Neural cell (in vitro differentiated cells): ENCODE measurements at regions not wholly inside any gene's neighbourhood (a gene's known extent, or its start where the extent isn't known, plus 50 kb on each side); places are given as distances from the start of the nearest gene placed in this dataset.

Experiments used
- H2AFZ ChIP-seq: fragments of 200-600, 300-800 bp; sonication (generic), shearing (Covaris generic); 2 replicates; pipeline ENCODE4 v1.6.0; 2014; ENCODE audit warnings: low read depth, mild to moderate bottlenecking, antibody characterized with exemption, low read length, moderate library complexity
- H3F3A ChIP-seq: fragments of 200-600 bp; shearing (Covaris generic); 2 replicates; pipeline ENCODE4 v1.6.1; 2016; ENCODE audit warnings: mild to moderate bottlenecking, moderate library complexity, mixed read lengths, antibody characterized with exemption, low read length; ENCODE audit not compliant: insufficient read depth, poor library complexity, severe bottlenecking
- H3K27ac ChIP-seq: fragments of 200-600, 300-800 bp; sonication (generic), shearing (Covaris generic); 2 replicates; pipeline ENCODE4 v1.5.1; 2014; ENCODE audit warnings: mild to moderate bottlenecking, low read length, moderate library complexity
- H3K27me3 ChIP-seq: fragments of 300-800, 200-600 bp; sonication (generic), shearing (Covaris generic); 2 replicates; pipeline ENCODE4 v1.6.0; 2014; ENCODE audit warnings: mild to moderate bottlenecking, low read depth, low read length, moderate library complexity; ENCODE audit not compliant: insufficient read depth
- H3K36me3 ChIP-seq: fragments of 300-800, 200-600 bp; sonication (generic), shearing (Covaris generic); 2 replicates; pipeline ENCODE4 v1.5.1; 2014; ENCODE audit warnings: mild to moderate bottlenecking, antibody characterized with exemption, low read length, moderate library complexity; ENCODE audit not compliant: insufficient read depth
- H3K4me2 ChIP-seq: fragments of 300-800, 200-600 bp; sonication (generic), shearing (Covaris generic); 2 replicates; pipeline ENCODE4 v1.6.0; 2014; ENCODE audit warnings: mild to moderate bottlenecking, low read length
- H3K4me3 ChIP-seq: fragments of 300-800, 200-600 bp; sonication (generic), shearing (Covaris generic); 2 replicates; pipeline ENCODE4 v1.5.1; 2014; ENCODE audit warnings: mild to moderate bottlenecking, low read length, moderate library complexity
- H3K79me2 ChIP-seq: fragments of 200-600 bp; shearing (Covaris generic); replicated peaks from 2 replicates; pipeline ENCODE4 v1.6.0; 2014; ENCODE audit warnings: mild to moderate bottlenecking, low read length, moderate library complexity; ENCODE audit not compliant: insufficient read depth
- H3K9ac ChIP-seq: fragments of 300-800, 200-600 bp; sonication (generic), shearing (Covaris generic); 2 replicates; pipeline ENCODE4 v1.6.1; 2016; ENCODE audit warnings: mild to moderate bottlenecking, low read length, mixed read lengths
- H3K9me2 ChIP-seq: fragments of 200-600 bp; shearing (Covaris generic); 2 replicates; pipeline ENCODE4 v1.6.1; 2016; ENCODE audit warnings: mild to moderate bottlenecking, low read length, mixed read lengths; ENCODE audit not compliant: insufficient read depth
- H3K9me3 ChIP-seq: fragments of 200-600, 300-800 bp; sonication (generic), shearing (Covaris generic); 2 replicates; pipeline ENCODE4 v1.6.1; 2016; ENCODE audit warnings: mild to moderate bottlenecking, mixed run types, low read length, moderate library complexity, mixed read lengths
- H4K20me1 ChIP-seq: fragments of 200-600 bp; shearing (Covaris generic); 2 replicates; pipeline ENCODE4 v1.6.1; 2016; ENCODE audit warnings: mild to moderate bottlenecking, mixed run types; ENCODE audit not compliant: insufficient read depth
- CTCF ChIP-seq: fragments of 450-650 bp; IDR thresholded peaks from 2 replicates; pipeline ENCODE4 v1.5.1; 2014; ENCODE audit warnings: antibody characterized with exemption, mild to moderate bottlenecking, moderate library complexity; ENCODE audit not compliant: poor library complexity, severe bottlenecking
- EP300 ChIP-seq: fragments of 450-650 bp; conservative IDR thresholded peaks from 2 replicates; pipeline ENCODE4 v1.6.1; 2014; ENCODE audit warnings: antibody characterized with exemption, mild to moderate bottlenecking, moderate library complexity; ENCODE audit not compliant: poor library complexity, severe bottlenecking
- EZH2 ChIP-seq: fragments of 200-600, 300-800 bp; shearing (Covaris generic), sonication (generic); IDR thresholded peaks from 2 replicates; pipeline ENCODE4 v1.6.1; 2014; ENCODE audit warnings: antibody characterized with exemption, low read length, borderline replicate concordance, mild to moderate bottlenecking; ENCODE audit not compliant: insufficient read depth, poor library complexity, severe bottlenecking
- MXI1 ChIP-seq: fragments of 450-650 bp; conservative IDR thresholded peaks from 2 replicates; pipeline ENCODE4 v1.6.1; 2014; ENCODE audit warnings: antibody characterized with exemption, mild to moderate bottlenecking; ENCODE audit not compliant: poor library complexity, severe bottlenecking
- POLR2AphosphoS5 ChIP-seq: IDR thresholded peaks from 2 replicates; pipeline ENCODE4 v1.6.1; 2012
- RAD21 ChIP-seq: fragments of 450-650 bp; conservative IDR thresholded peaks from 2 replicates; pipeline ENCODE4 v1.6.1; 2014; ENCODE audit warnings: antibody characterized with exemption, mild to moderate bottlenecking, moderate library complexity
- REST ChIP-seq: IDR thresholded peaks from 2 replicates; pipeline ENCODE4 v1.6.1; 2012; ENCODE audit warnings: borderline replicate concordance
- SMC3 ChIP-seq: fragments of 450-650 bp; conservative IDR thresholded peaks from 2 replicates; pipeline ENCODE4 v1.6.1; 2014; ENCODE audit warnings: antibody characterized with exemption, mild to moderate bottlenecking, moderate library complexity; ENCODE audit not compliant: poor library complexity
- TAF1 ChIP-seq: IDR thresholded peaks from 2 replicates; pipeline ENCODE4 v1.6.1; 2012; ENCODE audit warnings: low read depth

- no peak overlapping the region for H2AFZ ChIP-seq
- H3K36me3 ChIP-seq, result no peaks in the 10 kb centered on the region
- no peaks in the 10 kb centered on the region for H3K9me2 ChIP-seq
- no peaks in the 10 kb centered on the region for H4K20me1 ChIP-seq
- no peak overlapping the region for H3K27ac ChIP-seq
- H3K9ac ChIP-seq, result no peak overlapping the region
- H3K4me3 ChIP-seq, result no peak overlapping the region
- H3F3A ChIP-seq, result no peaks in the 10 kb centered on the region
- H3K27me3 ChIP-seq, result no peaks in the 10 kb centered on the region
- no peaks in the 10 kb centered on the region for H3K79me2 ChIP-seq
- no peaks in the 10 kb centered on the region for H3K9me3 ChIP-seq
- TF ChIP-seq EP300 (peak; percentile 20), MXI1 (no peak)
- H3K4me2 ChIP-seq, result no peak overlapping the region
Measured at GRCh38 chr11:80315200-80315599, 874.4 kb upstream of the TENM4 start.

- no peak overlapping the region for H3K27ac ChIP-seq
- no peak overlapping the region for H3K4me3 ChIP-seq
- no peak overlapping the region for H2AFZ ChIP-seq
- H3K9ac ChIP-seq, result no peak overlapping the region
- no peaks in the 10 kb centered on the region for H3K27me3 ChIP-seq
- H3K79me2 ChIP-seq, result no peaks in the 10 kb centered on the region
- H3K4me2 ChIP-seq, result no peak overlapping the region
- no peaks in the 10 kb centered on the region for H3F3A ChIP-seq
- TF ChIP-seq CTCF, result no peak
- no peak for TF ChIP-seq RAD21
- TF ChIP-seq MXI1, result no peak
- TF ChIP-seq TAF1, result no peak
- TF ChIP-seq REST, result no peak
- no peak for TF ChIP-seq EP300
- no peak for TF ChIP-seq POLR2AphosphoS5
- no peak for TF ChIP-seq EZH2
- no peak for TF ChIP-seq SMC3
- H3K36me3 ChIP-seq, result no peaks in the 10 kb centered on the region
- no peaks in the 10 kb centered on the region for H4K20me1 ChIP-seq
- H3K9me2 ChIP-seq, result no peaks in the 10 kb centered on the region
- no peaks in the 10 kb centered on the region for H3K9me3 ChIP-seq
Measured at GRCh38 chr11:80309301-80309700, 868.5 kb upstream of the TENM4 start.

- no peak overlapping the region for H3K4me2 ChIP-seq
- H3K79me2 ChIP-seq, result no peaks in the 10 kb centered on the region
- no peak overlapping the region for H3K27ac ChIP-seq
- H3K9me2 ChIP-seq, result no peaks in the 10 kb centered on the region
- no peaks in the 10 kb centered on the region for H3F3A ChIP-seq
- no peaks in the 10 kb centered on the region for H3K36me3 ChIP-seq
- no peaks in the 10 kb centered on the region for H4K20me1 ChIP-seq
- TF ChIP-seq EP300 (no peak), RAD21 (no peak), EZH2 (no peak), MXI1 (no peak), POLR2AphosphoS5 (no peak), SMC3 (no peak), CTCF (no peak), TAF1 (no peak), REST (no peak)
- H3K27me3 ChIP-seq, result no peaks in the 10 kb centered on the region
- no peak overlapping the region for H3K9ac ChIP-seq
- no peaks in the 10 kb centered on the region for H3K9me3 ChIP-seq
- no peak overlapping the region for H2AFZ ChIP-seq
- H3K4me3 ChIP-seq, result no peak overlapping the region
Measured at GRCh38 chr11:80307676-80308075, 866.8 kb upstream of the TENM4 start.
